Neural progenitor cell (in vitro differentiated cells): ENCODE measurements at regions not wholly inside any gene's neighbourhood (a gene's known extent, or its start where the extent isn't known, plus 50 kb on each side); places are given as distances from the start of the nearest gene placed in this dataset.
A peak's percentile ranks its signal among the peaks of the same experiment; 100 is the strongest.

ENCODE experiments used
- DNase-seq: peaks from one replicate; pipeline ENCODE4 v3.0.0-alpha.2; 2016; ENCODE audit warnings: low spot score
- H2AFZ ChIP-seq: fragments of 200-600 bp; sonication (generic); replicated peaks from 2 replicates; pipeline ENCODE4 v1.6.1; 2016; ENCODE audit warnings: antibody characterized with exemption
- H3F3A ChIP-seq: fragments of 200-600 bp; sonication (generic); 2 replicates; pipeline ENCODE4 v1.6.1; 2016; ENCODE audit warnings: antibody characterized with exemption, low read depth
- H3K27ac ChIP-seq: fragments of 200-600 bp; sonication (generic); 2 replicates; pipeline ENCODE4 v1.5.1; 2016; ENCODE audit warnings: mild to moderate bottlenecking
- H3K27me3 ChIP-seq: fragments of 200-600 bp; sonication (generic); 2 replicates; pipeline ENCODE4 v1.6.1; 2016; ENCODE audit warnings: mild to moderate bottlenecking, moderate library complexity
- H3K36me3 ChIP-seq: fragments of 200-600 bp; sonication (generic); 2 replicates; pipeline ENCODE4 v1.5.1; 2016
- H3K4me1 ChIP-seq: fragments of 200-600 bp; sonication (generic); 2 replicates; pipeline ENCODE4 v1.6.1; 2016; ENCODE audit warnings: mixed run types
- H3K4me2 ChIP-seq: fragments of 200-600 bp; sonication (generic); 2 replicates; pipeline ENCODE4 v1.6.1; 2016
- H3K4me3 ChIP-seq: fragments of 200-600 bp; sonication (generic); 2 replicates; pipeline ENCODE4 v1.5.1; 2016
- H3K79me2 ChIP-seq: fragments of 200-600 bp; sonication (generic); 2 replicates; pipeline ENCODE4 v1.6.1; 2016; ENCODE audit warnings: low read depth
- H3K9ac ChIP-seq: fragments of 200-600 bp; sonication (generic); 2 replicates; pipeline ENCODE4 v1.6.1; 2016
- H3K9me3 ChIP-seq: fragments of 200-600 bp; sonication (generic); 2 replicates; pipeline ENCODE4 v1.5.1; 2016; ENCODE audit warnings: low read depth
- H4K20me1 ChIP-seq: fragments of 200-600 bp; sonication (generic); 2 replicates; pipeline ENCODE4 v1.6.1; 2016; ENCODE audit warnings: low read depth
- H3K27ac Mint-ChIP-seq: 3 replicates; pipeline ENCODE4 v1.8.0; 2021; ENCODE audit warnings: mixed read lengths
- H3K27me3 Mint-ChIP-seq: 2 replicates; pipeline ENCODE4 v1.8.0; 2022; ENCODE audit warnings: low read depth, mild to moderate bottlenecking, inconsistent platforms, moderate library complexity, mixed read lengths; ENCODE audit not compliant: insufficient read depth
- H3K36me3 Mint-ChIP-seq: 3 replicates; pipeline ENCODE4 v1.8.0; 2021; ENCODE audit warnings: mixed read lengths
- H3K4me1 Mint-ChIP-seq: 3 replicates; pipeline ENCODE4 v1.8.0; 2021; ENCODE audit warnings: mixed read lengths
- H3K4me3 Mint-ChIP-seq: 3 replicates; pipeline ENCODE4 v1.8.0; 2021; ENCODE audit warnings: mild to moderate bottlenecking, moderate library complexity, mixed read lengths
- H3K9me3 Mint-ChIP-seq: 3 replicates; pipeline ENCODE4 v1.8.0; 2020; ENCODE audit warnings: mixed read lengths
- EZH2 ChIP-seq: fragments of 200-600 bp; sonication (generic); IDR thresholded peaks from 2 replicates; pipeline ENCODE4 v1.6.1; 2017; ENCODE audit warnings: antibody characterized with exemption, mild to moderate bottlenecking, moderate library complexity
- EZH2phosphoT487 ChIP-seq: fragments of 200-600 bp; sonication (generic); IDR thresholded peaks from 2 replicates; pipeline ENCODE4 v1.6.1; 2017; ENCODE audit warnings: antibody characterized with exemption
- TF ChIP-seq, protein P1 (sequence below): fragments of 200-600 bp; sonication (generic); IDR thresholded peaks from 2 replicates; pipeline ENCODE4 v1.5.1; 2017; ENCODE audit warnings: antibody characterized with exemption, mild to moderate bottlenecking

DNA sequence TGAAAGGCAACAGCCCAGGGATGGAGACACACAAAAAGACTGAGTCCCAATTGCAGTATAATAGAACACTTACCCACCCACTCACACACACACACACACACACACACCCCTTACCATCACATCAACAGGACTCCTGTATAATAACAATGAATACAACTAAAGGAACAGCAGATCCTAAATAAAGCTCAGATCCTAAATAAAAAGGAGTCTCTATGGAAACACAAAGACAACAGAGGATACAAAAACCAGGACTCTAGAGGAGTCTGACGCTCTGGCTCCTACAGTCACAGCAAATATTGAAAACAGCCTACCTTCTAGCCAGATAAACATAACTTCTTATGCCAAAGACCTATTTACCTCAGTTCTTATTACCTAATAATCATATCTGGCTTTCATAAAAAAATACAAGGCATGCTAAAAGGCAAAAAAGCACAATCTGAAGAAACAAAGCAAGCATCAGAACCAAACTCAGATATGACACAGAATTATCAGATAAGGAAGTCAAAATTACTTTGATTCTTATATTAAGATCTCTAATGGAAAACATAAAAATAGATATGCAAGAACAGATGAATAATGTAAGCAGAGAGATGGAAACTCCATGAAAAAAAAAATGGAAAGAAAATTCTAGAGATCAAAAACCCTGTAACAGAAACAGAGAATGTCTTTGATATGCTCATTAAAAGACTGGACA, 134.9 kb downstream of the MMUT start:
- no peak overlapping the region for H3K4me3 ChIP-seq
- no peaks in the 10 kb centered on the region for H3K27me3 ChIP-seq
- Mint-ChIP-seq H3K27ac (peak overlapping the region; percentile 22), H3K4me1 (peaks cover 8% of the 10 kb centered on the region), H3K4me3 (no peak overlapping the region), H3K27me3 (no peaks in the 10 kb centered on the region), H3K36me3 (no peaks in the 10 kb centered on the region), H3K9me3 (no peaks in the 10 kb centered on the region)
- H3K4me1 ChIP-seq = peaks cover 5% of the 10 kb centered on the region
- TF ChIP-seq EZH2 = no peak
- TF ChIP-seq, protein P1, sequence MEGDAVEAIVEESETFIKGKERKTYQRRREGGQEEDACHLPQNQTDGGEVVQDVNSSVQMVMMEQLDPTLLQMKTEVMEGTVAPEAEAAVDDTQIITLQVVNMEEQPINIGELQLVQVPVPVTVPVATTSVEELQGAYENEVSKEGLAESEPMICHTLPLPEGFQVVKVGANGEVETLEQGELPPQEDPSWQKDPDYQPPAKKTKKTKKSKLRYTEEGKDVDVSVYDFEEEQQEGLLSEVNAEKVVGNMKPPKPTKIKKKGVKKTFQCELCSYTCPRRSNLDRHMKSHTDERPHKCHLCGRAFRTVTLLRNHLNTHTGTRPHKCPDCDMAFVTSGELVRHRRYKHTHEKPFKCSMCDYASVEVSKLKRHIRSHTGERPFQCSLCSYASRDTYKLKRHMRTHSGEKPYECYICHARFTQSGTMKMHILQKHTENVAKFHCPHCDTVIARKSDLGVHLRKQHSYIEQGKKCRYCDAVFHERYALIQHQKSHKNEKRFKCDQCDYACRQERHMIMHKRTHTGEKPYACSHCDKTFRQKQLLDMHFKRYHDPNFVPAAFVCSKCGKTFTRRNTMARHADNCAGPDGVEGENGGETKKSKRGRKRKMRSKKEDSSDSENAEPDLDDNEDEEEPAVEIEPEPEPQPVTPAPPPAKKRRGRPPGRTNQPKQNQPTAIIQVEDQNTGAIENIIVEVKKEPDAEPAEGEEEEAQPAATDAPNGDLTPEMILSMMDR = no peak
- no peak for TF ChIP-seq EZH2phosphoT487
- H3K9ac ChIP-seq = no peak overlapping the region
- no peaks in the 10 kb centered on the region for H3K36me3 ChIP-seq
- DNase-seq = peak; percentile 2
- no peaks in the 10 kb centered on the region for H3F3A ChIP-seq
- H3K4me2 ChIP-seq = no peak overlapping the region
- no peak overlapping the region for H3K27ac ChIP-seq
- peak overlapping the region; percentile 73 for H2AFZ ChIP-seq
- no peaks in the 10 kb centered on the region for H4K20me1 ChIP-seq
- H3K79me2 ChIP-seq = no peaks in the 10 kb centered on the region
- H3K9me3 ChIP-seq = no peaks in the 10 kb centered on the region

DNA sequence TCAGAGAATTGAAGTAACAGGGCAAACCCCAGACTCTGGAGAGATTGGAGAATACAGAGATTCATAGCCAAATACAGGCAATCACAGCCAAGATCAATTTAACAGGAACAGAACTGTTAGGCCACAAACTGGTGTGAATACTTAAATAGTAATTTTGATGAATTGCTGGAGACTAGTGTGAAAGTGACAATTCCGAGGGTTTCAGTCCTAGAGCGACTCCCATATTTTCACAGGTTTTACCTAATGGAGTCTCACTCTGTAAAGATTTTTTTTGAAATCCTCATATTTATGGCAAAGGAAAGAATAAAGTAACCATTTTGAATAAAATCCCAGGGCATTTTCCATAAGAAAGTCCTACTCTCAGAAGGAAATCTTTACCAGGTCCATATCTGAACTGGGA, 135.5 kb downstream of the MMUT start:
- Histone ChIP-seq H3K79me2 (no peaks in the 10 kb centered on the region), H3K27ac (no peak overlapping the region), H3K9ac (no peak overlapping the region), H3K4me1 (peaks cover 5% of the 10 kb centered on the region), H3K9me3 (no peaks in the 10 kb centered on the region), H4K20me1 (no peaks in the 10 kb centered on the region), H3F3A (no peaks in the 10 kb centered on the region), H2AFZ (peak overlapping the region; percentile 73), H3K4me2 (no peak overlapping the region), H3K4me3 (no peak overlapping the region), H3K27me3 (no peaks in the 10 kb centered on the region), H3K36me3 (no peaks in the 10 kb centered on the region)
- Mint-ChIP-seq H3K4me1 (peaks cover 8% of the 10 kb centered on the region), H3K36me3 (no peaks in the 10 kb centered on the region), H3K27me3 (no peaks in the 10 kb centered on the region), H3K4me3 (no peak overlapping the region), H3K27ac (no peak overlapping the region), H3K9me3 (no peaks in the 10 kb centered on the region)
- no peak for DNase-seq
- no peak for TF ChIP-seq EZH2phosphoT487
- TF ChIP-seq, protein P1 = no peak

DNA sequence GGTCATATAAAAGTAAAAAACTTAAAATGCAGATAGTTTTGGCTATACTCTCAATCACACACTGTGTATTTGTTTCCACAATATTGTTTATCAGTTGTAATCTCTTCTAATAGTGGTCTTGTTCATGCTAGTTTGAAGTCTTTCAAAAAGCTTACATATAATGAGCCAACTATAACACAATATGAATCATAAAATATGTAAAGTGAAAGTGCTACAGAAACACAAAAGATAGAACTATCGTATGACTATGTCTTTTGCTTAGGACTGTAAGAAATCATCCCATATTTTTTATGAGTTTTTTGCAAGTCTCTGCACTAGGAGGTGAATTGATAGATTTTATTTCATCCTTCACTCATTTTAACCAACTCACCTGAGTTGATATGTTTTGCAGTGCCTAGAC, 136.0 kb downstream of the MMUT start:
- no peak overlapping the region for H3K27ac ChIP-seq
- no peak overlapping the region for H3K4me2 ChIP-seq

More for the DNA sequence above, 136.0 kb downstream of the MMUT start:
- no peak overlapping the region for H3K4me3 ChIP-seq
- no peak overlapping the region for H2AFZ ChIP-seq
- no peaks in the 10 kb centered on the region for H3K27me3 ChIP-seq
- H3K27me3 Mint-ChIP-seq = no peaks in the 10 kb centered on the region
- DNase-seq = no peak
- H3K36me3 Mint-ChIP-seq = no peaks in the 10 kb centered on the region
- peaks cover 5% of the 10 kb centered on the region for H3K4me1 ChIP-seq
- no peak overlapping the region for H3K9ac ChIP-seq
- H3K9me3 Mint-ChIP-seq = no peaks in the 10 kb centered on the region
- H3K27ac Mint-ChIP-seq = no peak overlapping the region
- H4K20me1 ChIP-seq = no peaks in the 10 kb centered on the region
- no peaks in the 10 kb centered on the region for H3K36me3 ChIP-seq
- TF ChIP-seq EZH2 = no peak
- no peak for TF ChIP-seq EZH2phosphoT487
- TF ChIP-seq, protein P1 = no peak
- no peaks in the 10 kb centered on the region for H3F3A ChIP-seq
- H3K4me3 Mint-ChIP-seq = no peak overlapping the region
- H3K79me2 ChIP-seq = no peaks in the 10 kb centered on the region
- peaks cover 8% of the 10 kb centered on the region for H3K4me1 Mint-ChIP-seq
- H3K9me3 ChIP-seq = no peaks in the 10 kb centered on the region
